DND-41 (cell line): ENCODE measurements at regions not wholly inside any gene's neighbourhood (a gene's known extent, or its start where the extent isn't known, plus 50 kb on each side); places are given as distances from the start of the nearest gene placed in this dataset.

Experiments used
- ATAC-seq: fragments of 200-7000 bp; cut with Tn5 transposase; 3 replicates; pipeline ENCODE4 v1.9.1; 2021; ENCODE audit warnings: low read depth; ENCODE audit not compliant: insufficient read depth
- DNase-seq: peaks from one replicate; pipeline ENCODE4 v3.0.0-alpha.2; 2020
- H2AFZ ChIP-seq: 2 replicates; pipeline ENCODE4 v1.6.0; 2012; ENCODE audit warnings: low read depth, low read length
- H3K27ac ChIP-seq: 2 replicates; pipeline ENCODE4 v1.5.1; 2012; ENCODE audit warnings: low read length, inconsistent platforms
- H3K27me3 ChIP-seq: fragments of 200-600 bp; sonication (generic); 2 replicates; pipeline ENCODE4 v1.6.0; 2012; ENCODE audit warnings: low read length, mild to moderate bottlenecking, inconsistent platforms; ENCODE audit not compliant: insufficient read depth, poor library complexity
- H3K36me3 ChIP-seq: 2 replicates; pipeline ENCODE4 v1.5.1; 2012; ENCODE audit warnings: low read length, inconsistent platforms; ENCODE audit not compliant: insufficient read depth
- H3K4me1 ChIP-seq: 2 replicates; pipeline ENCODE4 v1.5.1; 2012; ENCODE audit warnings: mild to moderate bottlenecking, low read length; ENCODE audit not compliant: insufficient read depth
- H3K4me2 ChIP-seq: 2 replicates; pipeline ENCODE4 v1.6.0; 2012; ENCODE audit warnings: mild to moderate bottlenecking, moderate library complexity, low read length, inconsistent platforms; ENCODE audit not compliant: insufficient read depth
- H3K4me3 ChIP-seq, 2 experiments: fragments of 200-600 bp in 1 of 2; shearing (Covaris generic) in 1 of 2; 2 replicates each; pipeline ENCODE4 v1.5.1; 2012 to 2016; ENCODE audit warnings: inconsistent platforms in 2 of 2, low read length in 2 of 2, mild to moderate bottlenecking in 2 of 2, low read depth in 1 of 2, moderate library complexity in 1 of 2
- H3K79me2 ChIP-seq: 2 replicates; pipeline ENCODE4 v1.6.0; 2012; ENCODE audit warnings: low read length, inconsistent platforms; ENCODE audit not compliant: insufficient read depth
- H3K9ac ChIP-seq: 2 replicates; pipeline ENCODE4 v1.6.0; 2012; ENCODE audit warnings: low read depth, mild to moderate bottlenecking, inconsistent platforms, low read length, moderate library complexity
- H3K9me3 ChIP-seq: 2 replicates; pipeline ENCODE4 v1.5.1; 2012; ENCODE audit warnings: low read length, moderate library complexity, mild to moderate bottlenecking, inconsistent platforms; ENCODE audit not compliant: insufficient read depth, severe bottlenecking
- H4K20me1 ChIP-seq: 2 replicates; pipeline ENCODE4 v1.6.0; 2012; ENCODE audit warnings: low read length; ENCODE audit not compliant: insufficient read depth
- CTCF ChIP-seq: IDR thresholded peaks from 2 replicates; pipeline ENCODE4 v1.5.1; 2012; ENCODE audit warnings: borderline replicate concordance, low read length, moderate library complexity, mild to moderate bottlenecking; ENCODE audit not compliant: poor library complexity, severe bottlenecking; ENCODE audit errors: extremely low read depth
- EZH2 ChIP-seq: IDR thresholded peaks from 3 replicates; pipeline ENCODE4 v1.6.1; 2012; ENCODE audit warnings: borderline replicate concordance, low read depth, mild to moderate bottlenecking, moderate library complexity, low read length, inconsistent platforms; ENCODE audit not compliant: severe bottlenecking

GRCh38 chr21:30058928-30059327, 107.7 kb downstream of the CLDN17 start:
- DNase-seq (no peak), ATAC-seq (no peak)
- H3K4me3 ChIP-seq: no peak overlapping the region
- H2AFZ ChIP-seq: no peak overlapping the region
- H3K27me3 ChIP-seq: no peaks in the 10 kb centered on the region
- no peak for TF ChIP-seq EZH2
- TF ChIP-seq CTCF: no peak
- no peaks in the 10 kb centered on the region for H3K36me3 ChIP-seq
- H3K4me2 ChIP-seq: no peak overlapping the region
- H3K27ac ChIP-seq: no peak overlapping the region
- no peaks in the 10 kb centered on the region for H4K20me1 ChIP-seq
- no peaks in the 10 kb centered on the region for H3K9me3 ChIP-seq
- H3K4me1 ChIP-seq: no peaks in the 10 kb centered on the region
- H3K79me2 ChIP-seq: no peaks in the 10 kb centered on the region
- no peak overlapping the region for H3K9ac ChIP-seq

DNA sequence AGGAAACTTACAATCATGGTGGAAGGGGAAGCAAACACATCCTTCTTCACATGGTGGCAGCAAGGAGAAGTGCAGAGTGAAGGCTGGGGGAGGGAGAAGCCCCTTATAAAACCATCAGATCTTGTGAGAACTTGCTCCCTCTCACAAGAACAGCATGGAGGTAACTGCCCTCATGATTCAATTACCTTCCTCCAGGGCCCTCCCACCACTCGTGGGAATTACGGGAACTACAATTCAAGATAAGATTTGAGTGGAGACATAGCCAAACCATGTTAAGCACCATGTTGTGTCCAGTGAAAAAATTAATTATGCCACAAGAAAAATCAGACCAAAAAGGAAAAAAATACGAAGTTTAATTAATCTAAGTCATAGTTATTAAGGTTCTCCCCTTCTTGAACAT, 109.5 kb downstream of the CLDN17 start:
- H3K4me2 ChIP-seq: no peak overlapping the region
- no peaks in the 10 kb centered on the region for H3K4me1 ChIP-seq
- H3K79me2 ChIP-seq: no peaks in the 10 kb centered on the region
- no peak overlapping the region for H3K4me3 ChIP-seq
- ATAC-seq: no peak
- H3K27me3 ChIP-seq: no peaks in the 10 kb centered on the region
- no peaks in the 10 kb centered on the region for H3K9me3 ChIP-seq
- H2AFZ ChIP-seq: no peak overlapping the region
- TF ChIP-seq EZH2: no peak
- no peak for TF ChIP-seq CTCF
- H3K9ac ChIP-seq: no peak overlapping the region
- no peak overlapping the region for H3K27ac ChIP-seq
- H3K36me3 ChIP-seq: no peaks in the 10 kb centered on the region
- DNase-seq: no peak
- no peaks in the 10 kb centered on the region for H4K20me1 ChIP-seq

- H3K79me2 ChIP-seq: no peaks in the 10 kb centered on the region
- H3K9ac ChIP-seq: no peak overlapping the region
- TF ChIP-seq EZH2: no peak
- no peaks in the 10 kb centered on the region for H4K20me1 ChIP-seq
- H3K36me3 ChIP-seq: no peaks in the 10 kb centered on the region
- H3K4me2 ChIP-seq: no peak overlapping the region
- H3K27ac ChIP-seq: no peak overlapping the region
- H3K9me3 ChIP-seq: no peaks in the 10 kb centered on the region
- DNase-seq (no peak), ATAC-seq (no peak)
- H3K27me3 ChIP-seq: no peaks in the 10 kb centered on the region
- no peaks in the 10 kb centered on the region for H3K4me1 ChIP-seq
- no peak overlapping the region for H3K4me3 ChIP-seq
- no peak overlapping the region for H2AFZ ChIP-seq
These were observed 108.8 kb upstream of the GRIK1 start for GRCh38 chr21:30048570-30048969.

DNA sequence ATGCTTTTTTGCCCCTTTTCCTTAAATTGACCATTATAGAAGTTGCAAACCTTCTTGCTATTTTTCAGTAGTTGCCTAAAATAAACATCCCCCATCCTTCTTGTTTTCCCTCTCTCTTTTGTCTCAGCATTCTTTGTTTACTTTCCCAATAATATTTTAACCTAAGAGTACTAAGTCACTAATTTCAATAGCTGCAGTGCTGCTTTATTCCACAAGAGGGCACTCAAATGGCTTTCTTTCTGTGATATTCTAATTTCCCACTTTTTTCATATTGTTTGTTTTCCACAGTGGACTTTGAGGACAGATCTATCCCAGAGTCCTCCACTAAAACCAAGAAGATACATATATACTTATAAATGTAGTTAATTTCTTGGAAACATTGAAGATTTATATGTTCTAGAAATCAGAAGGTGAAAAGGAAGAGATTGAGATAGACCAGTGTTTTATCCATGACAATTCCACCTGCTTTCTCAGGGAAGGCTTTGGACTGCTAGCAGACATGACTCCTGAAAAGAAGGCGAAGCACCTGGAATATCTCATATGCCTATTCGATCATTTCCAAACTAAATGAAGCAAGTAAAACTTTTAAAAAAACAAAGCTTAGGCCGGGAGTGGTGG, 104.8 kb upstream of the GRIK1 start:
- no peak overlapping the region for H3K4me2 ChIP-seq
- no peaks in the 10 kb centered on the region for H4K20me1 ChIP-seq
- H3K79me2 ChIP-seq: no peaks in the 10 kb centered on the region
- no peaks in the 10 kb centered on the region for H3K27me3 ChIP-seq
- TF ChIP-seq CTCF (peak; percentile 88), EZH2 (no peak)
- DNase-seq: no peak
- no peaks in the 10 kb centered on the region for H3K9me3 ChIP-seq
- no peak for ATAC-seq
- H3K4me1 ChIP-seq: no peaks in the 10 kb centered on the region
- H2AFZ ChIP-seq: no peak overlapping the region
- H3K4me3 ChIP-seq: no peak overlapping the region
- H3K27ac ChIP-seq: no peak overlapping the region
- no peak overlapping the region for H3K9ac ChIP-seq
- no peaks in the 10 kb centered on the region for H3K36me3 ChIP-seq
